HL-60 (cell line): ENCODE measurements at regions not wholly inside any gene's neighbourhood (a gene's known extent, or its start where the extent isn't known, plus 50 kb on each side); places are given as distances from the start of the nearest gene placed in this dataset.

ENCODE experiments used
- DNase-seq, 2 experiments: peaks; one replicate each; pipeline ENCODE4 v3.0.0-alpha.2; 2010 to 2020; ENCODE audit warnings: low read depth in 1 of 2, low spot score in 1 of 2
- H3K27ac ChIP-seq: fragments of 250-450 bp; sonication (Bioruptor Pico); replicated peaks from 2 replicates; pipeline ENCODE4 v1.5.1; 2020; ENCODE audit warnings: mild to moderate bottlenecking, moderate library complexity
- H3K27me3 ChIP-seq: fragments of 250-450 bp; sonication (Bioruptor Pico); 2 replicates; pipeline ENCODE4 v1.5.1; 2021; ENCODE audit warnings: mild to moderate bottlenecking, moderate library complexity; ENCODE audit not compliant: insufficient read depth, poor library complexity, severe bottlenecking
- H3K4me3 ChIP-seq: replicated peaks from 2 replicates; pipeline ENCODE4 v1.5.1; 2011; ENCODE audit warnings: mild to moderate bottlenecking, control low read depth, low read length; ENCODE audit not compliant: insufficient read depth
- CTCF ChIP-seq: IDR thresholded peaks from one replicate; pipeline ENCODE4 v1.5.1; 2011; ENCODE audit warnings: low read length, control low read depth, inconsistent platforms; ENCODE audit not compliant: insufficient read depth
- GABPA ChIP-seq: IDR thresholded peaks from 2 replicates; pipeline ENCODE4 v1.6.1; 2012; ENCODE audit warnings: low read depth
- POLR2AphosphoS5 ChIP-seq: IDR thresholded peaks from 2 replicates; pipeline ENCODE4 v1.6.1; 2012; ENCODE audit warnings: low read depth
- REST ChIP-seq: IDR thresholded peaks from 2 replicates; pipeline ENCODE4 v1.6.1; 2012; ENCODE audit warnings: low read depth; ENCODE audit not compliant: insufficient replicate concordance
- SPI1 ChIP-seq: IDR thresholded peaks from 2 replicates; pipeline ENCODE4 v1.6.1; 2012; ENCODE audit warnings: low read depth, mild to moderate bottlenecking, borderline replicate concordance

DNA sequence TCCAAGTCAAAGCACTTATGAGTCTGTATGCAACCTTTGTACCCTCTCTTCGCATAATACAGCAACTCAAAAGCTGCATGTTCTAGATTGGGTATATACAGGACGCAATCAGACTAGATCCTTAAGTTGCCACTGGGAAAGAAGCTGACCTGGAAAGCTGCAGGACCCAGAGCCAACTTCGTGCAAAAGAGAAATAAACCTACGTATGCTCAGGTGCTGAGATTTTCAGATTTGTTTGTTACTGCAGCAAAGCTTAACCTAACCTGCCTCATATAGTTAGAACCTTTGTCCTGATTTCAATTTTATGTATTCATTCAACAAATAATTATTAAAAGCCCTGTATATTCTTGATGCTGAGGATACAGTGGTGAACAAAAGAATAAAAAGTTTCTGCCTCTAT, 139.7 kb downstream of the SLC30A10 start:
- DNase-seq = no peak
- TF ChIP-seq POLR2AphosphoS5 (no peak), REST (no peak), GABPA (no peak), SPI1 (no peak), CTCF (no peak)
- H3K4me3 ChIP-seq = no peak overlapping the region
- no peaks in the 10 kb centered on the region for H3K27me3 ChIP-seq
- no peak overlapping the region for H3K27ac ChIP-seq

- DNase-seq = no peak
- H3K27ac ChIP-seq = no peak overlapping the region
Measured at GRCh38 chr1:219788091-219788490, 140.3 kb downstream of the SLC30A10 start.

More at GRCh38 chr1:219788091-219788490, 140.3 kb downstream of the SLC30A10 start:
- TF ChIP-seq CTCF (no peak), SPI1 (no peak), POLR2AphosphoS5 (no peak), REST (no peak), GABPA (no peak)
- Histone ChIP-seq H3K27me3 (no peaks in the 10 kb centered on the region), H3K4me3 (no peak overlapping the region)
